Spleen (tissue), 11 donors: ENCODE measurements at regions not wholly inside any gene's neighbourhood (a gene's known extent, or its start where the extent isn't known, plus 50 kb on each side); places are given as distances from the start of the nearest gene placed in this dataset.

ENCODE experiments used
- DNase-seq: peaks from one replicate; pipeline ENCODE4 v3.0.0-alpha.2; 2020
- H3K27ac ChIP-seq, 8 donors: fragments of 200-600 bp; sonication (generic) in 7 of 8; 1 replicate in 4 of 8; 2 replicates in 4 of 8; pipeline versions ENCODE4 v1.5.0 to v1.8.0; 2016 to 2021; ENCODE audit warnings: inconsistent platforms in 4 of 8, mild to moderate bottlenecking in 4 of 8, moderate library complexity in 1 of 8
- H3K27me3 ChIP-seq, 7 donors: fragments of 200-600 bp; sonication (generic) in 6 of 7; replicated peaks in 1 of 7; 1 replicate in 4 of 7; 2 replicates in 3 of 7; pipeline versions ENCODE4 v1.5.0 to v1.8.0; 2016 to 2021; ENCODE audit warnings: inconsistent platforms in 3 of 7, mild to moderate bottlenecking in 1 of 7
- H3K36me3 ChIP-seq, 6 donors: fragments of 200-600 bp; sonication (generic) in 5 of 6; 1 replicate in 4 of 6; 2 replicates in 2 of 6; pipeline versions ENCODE4 v1.5.0 to v1.8.0; 2016 to 2021; ENCODE audit warnings: inconsistent platforms in 2 of 6
- H3K4me1 ChIP-seq, 6 donors: fragments of 200-600 bp; sonication (generic) in 5 of 6; 1 replicate in 3 of 6; 2 replicates in 3 of 6; pipeline versions ENCODE4 v1.5.0 to v1.8.0; 2016 to 2021; ENCODE audit warnings: inconsistent platforms in 3 of 6
- H3K4me3 ChIP-seq, 8 donors: fragments of 200-600 bp; sonication (generic) in 7 of 8; 1 replicate in 4 of 8; 2 replicates in 4 of 8; pipeline versions ENCODE4 v1.5.0 to v1.8.0; 2016 to 2021; ENCODE audit warnings: inconsistent platforms in 4 of 8, mild to moderate bottlenecking in 4 of 8, moderate library complexity in 2 of 8
- H3K9me3 ChIP-seq, 8 donors: fragments of 200-600 bp; sonication (generic) in 7 of 8; 1 replicate in 4 of 8; 2 replicates in 4 of 8; pipeline versions ENCODE4 v1.5.0 to v1.8.0; 2016 to 2021; ENCODE audit warnings: inconsistent platforms in 4 of 8
- CTCF ChIP-seq, 11 experiments: fragments of 200-600 bp in 7 of 11; fragments of 450-650 bp in 4 of 11; sonication (generic) in 4 of 11; IDR thresholded peaks in 8 of 11; conservative IDR thresholded peaks in 3 of 11; 1 replicate in 7 of 11; 2 replicates in 4 of 11; pipeline versions ENCODE4 v1.4.0 to v1.8.0; 2016 to 2021; ENCODE audit warnings: antibody characterized with exemption in 11 of 11, inconsistent platforms in 4 of 11, mild to moderate bottlenecking in 1 of 11
- POLR2A ChIP-seq, 3 donors: fragments of 450-650 bp; IDR thresholded peaks; one replicate each; pipeline ENCODE4 v1.5.1; 2017; ENCODE audit warnings: antibody characterized with exemption in 3 of 3, mild to moderate bottlenecking in 1 of 3
- POLR2AphosphoS5 ChIP-seq, 3 donors: sonication (generic); formaldehyde crosslinking; IDR thresholded peaks; one replicate each; pipeline ENCODE4 v1.5.1; 2017; ENCODE audit warnings: antibody characterized with exemption in 3 of 3
- WGBS, 5 donors: extraction: QIAGEN DNeasy Blood & Tissue Kit in 3 of 5; methylation state at CpG; one replicate each; pipeline versions ENCODE4 v1.1.5 to v1.1.7; 2013 to 2018; 5-methylcytosine and 5-hydroxymethylcytosine counted together
- intact Hi-C: fragments of 100-400 bp; cut with DNase I; formaldehyde crosslinking; loops from one replicate; pipeline ENCODE4 v1.15.0; 2023; ENCODE audit warnings: low total_unique reads
- donor health status: healthy with polysubstance abuse.
- donor health status: DM: no; HTN: no; CAD: no; lungs with moderate emphysema.
- donor health status: DM: no; HTN: no; CAD: no.
- donor health status: Bipolar disorder and iron deficiency.
- donor health status: healthy.
- donor health status: DM: no; HTN: no; CAD: no.
- donor health status: DM: yes; HTN: yes; CAD: no.

GRCh38 chr6:97654674-97655073 lies 371.7 kb upstream of the MMS22L start:
- DNase-seq = no peak
- 86 to 98% (median 92%) methylated on average over 3 of the region's 3 CpGs for WGBS, 5 donors
- Histone ChIP-seq H3K36me3 (no peaks in the 10 kb centered on the region), H3K4me3 (no peak overlapping the region), H3K9me3 (peaks cover 0 to 9% (median 2%) of the 10 kb centered on the region in 8 donors), H3K27ac (no peak overlapping the region), H3K4me1 (no peaks in the 10 kb centered on the region), H3K27me3 (no peaks in the 10 kb centered on the region)
- intact Hi-C loops = no loop called here
- no peak for TF ChIP-seq POLR2A (IDR thresholded peaks at IDR 0.05)
- TF ChIP-seq CTCF (IDR thresholded peaks at IDR 0.05 in 8 of 11, conservative IDR thresholded peaks at IDR 0.05 in 3 of 11) = no peak
- no peak for TF ChIP-seq POLR2AphosphoS5 (IDR thresholded peaks at IDR 0.05)

GRCh38 chr6:97656236-97656635 lies 373.2 kb upstream of the MMS22L start:
- no peaks in the 10 kb centered on the region for H3K27me3 ChIP-seq
- no peak for DNase-seq
- H3K9me3 ChIP-seq = peaks cover 0 to 2% (median under 1%) of the 10 kb centered on the region in 8 donors
- H3K36me3 ChIP-seq = no peaks in the 10 kb centered on the region
- no peak for TF ChIP-seq CTCF (IDR thresholded peaks at IDR 0.05 in 8 of 11, conservative IDR thresholded peaks at IDR 0.05 in 3 of 11)
- no peak for TF ChIP-seq POLR2A (IDR thresholded peaks at IDR 0.05)
- no peak for TF ChIP-seq POLR2AphosphoS5 (IDR thresholded peaks at IDR 0.05)
- no peaks in the 10 kb centered on the region for H3K4me1 ChIP-seq
- intact Hi-C loops = no loop called here
- no peak overlapping the region for H3K27ac ChIP-seq
- 55 to 71% (median 67%) methylated on average over 1 of the region's 1 CpG for WGBS, 5 donors
- H3K4me3 ChIP-seq = no peak overlapping the region

GRCh38 chr6:97656706-97657350 lies 373.8 kb upstream of the MMS22L start:
- intact Hi-C loops = no loop called here
- TF ChIP-seq CTCF (IDR thresholded peaks at IDR 0.05 in 8 of 11, conservative IDR thresholded peaks at IDR 0.05 in 3 of 11) (no peak), POLR2AphosphoS5 (IDR thresholded peaks at IDR 0.05) (no peak), POLR2A (IDR thresholded peaks at IDR 0.05) (no peak)
- H3K9me3 ChIP-seq = no peaks in the 10 kb centered on the region
- no peak overlapping the region for H3K27ac ChIP-seq
- 65 to 76% (median 72%) methylated on average over 8 of the region's 8 CpGs for WGBS, 5 donors
- DNase-seq = no peak
- H3K36me3 ChIP-seq = no peaks in the 10 kb centered on the region
- no peaks in the 10 kb centered on the region for H3K4me1 ChIP-seq
- no peaks in the 10 kb centered on the region for H3K27me3 ChIP-seq
- no peak overlapping the region for H3K4me3 ChIP-seq

GRCh38 chr6:97658090-97658489 lies 375.1 kb upstream of the MMS22L start:
- TF ChIP-seq POLR2A (IDR thresholded peaks at IDR 0.05) (no peak), CTCF (IDR thresholded peaks at IDR 0.05 in 8 of 11, conservative IDR thresholded peaks at IDR 0.05 in 3 of 11) (no peak), POLR2AphosphoS5 (IDR thresholded peaks at IDR 0.05) (no peak)
- 35 to 75% (median 60%) methylated on average over 2 of the region's 2 CpGs for WGBS, 5 donors
- no peak for DNase-seq
- Histone ChIP-seq H3K27me3 (no peaks in the 10 kb centered on the region), H3K4me3 (no peak overlapping the region), H3K4me1 (no peaks in the 10 kb centered on the region), H3K9me3 (no peaks in the 10 kb centered on the region), H3K36me3 (no peaks in the 10 kb centered on the region), H3K27ac (no peak overlapping the region)
- intact Hi-C loops = no loop called here
